GM12874 (cell line): ENCODE measurements at regions not wholly inside any gene's neighbourhood (a gene's known extent, or its start where the extent isn't known, plus 50 kb on each side); places are given as distances from the start of the nearest gene placed in this dataset.

Experiments
- CTCF ChIP-seq: IDR thresholded peaks from 2 replicates; pipeline ENCODE4 v1.5.1; 2011; ENCODE audit warnings: low read depth, mild to moderate bottlenecking, control low read depth, low read length, moderate library complexity; ENCODE audit not compliant: insufficient read depth

GRCh38 chr13:71323266-71323665 is 543.7 kb downstream of the DACH1 start:
- no peak for TF ChIP-seq CTCF

GRCh38 chr13:71320452-71320851 is 546.6 kb downstream of the DACH1 start:
- peak; percentile 38 for TF ChIP-seq CTCF

- TF ChIP-seq CTCF: no peak
Measured at GRCh38 chr13:71316792-71317363, 550.1 kb downstream of the DACH1 start.

GRCh38 chr13:71312923-71313322 is 554.1 kb downstream of the DACH1 start:
- TF ChIP-seq CTCF: no peak

GRCh38 chr13:71309905-71310304 is 557.1 kb downstream of the DACH1 start:
- TF ChIP-seq CTCF: no peak

- no peak for TF ChIP-seq CTCF
Measured at GRCh38 chr13:71306821-71307220, 560.2 kb downstream of the DACH1 start.

- no peak for TF ChIP-seq CTCF
Measured at GRCh38 chr13:71304861-71305260, 562.1 kb downstream of the DACH1 start.
